ENCODE measurements at regions not wholly inside any gene's neighbourhood (a gene's known extent, or its start where the extent isn't known, plus 50 kb on each side); places are given as distances from the start of the nearest gene placed in this dataset.
"Not testable (repeated sequence)": the region's sequence is repeated elsewhere in the genome, so short reads cannot be mapped to it uniquely, and the experiment has no call there.

- H3K9me3 ChIP-seq = peaks cover 0 to 4% (median 0%) of the 10 kb centered on the region in 12 donors
- no peaks in the 10 kb centered on the region for H3K36me3 ChIP-seq
- ATAC-seq (no peak), DNase-seq (no peak)
- no peaks in the 10 kb centered on the region for H3K4me1 ChIP-seq
- H3K4me3 ChIP-seq = no peak overlapping the region
- no peak overlapping the region for H3K27ac ChIP-seq
- H3K27me3 ChIP-seq = no peaks in the 10 kb centered on the region
- TF ChIP-seq, protein P1, sequence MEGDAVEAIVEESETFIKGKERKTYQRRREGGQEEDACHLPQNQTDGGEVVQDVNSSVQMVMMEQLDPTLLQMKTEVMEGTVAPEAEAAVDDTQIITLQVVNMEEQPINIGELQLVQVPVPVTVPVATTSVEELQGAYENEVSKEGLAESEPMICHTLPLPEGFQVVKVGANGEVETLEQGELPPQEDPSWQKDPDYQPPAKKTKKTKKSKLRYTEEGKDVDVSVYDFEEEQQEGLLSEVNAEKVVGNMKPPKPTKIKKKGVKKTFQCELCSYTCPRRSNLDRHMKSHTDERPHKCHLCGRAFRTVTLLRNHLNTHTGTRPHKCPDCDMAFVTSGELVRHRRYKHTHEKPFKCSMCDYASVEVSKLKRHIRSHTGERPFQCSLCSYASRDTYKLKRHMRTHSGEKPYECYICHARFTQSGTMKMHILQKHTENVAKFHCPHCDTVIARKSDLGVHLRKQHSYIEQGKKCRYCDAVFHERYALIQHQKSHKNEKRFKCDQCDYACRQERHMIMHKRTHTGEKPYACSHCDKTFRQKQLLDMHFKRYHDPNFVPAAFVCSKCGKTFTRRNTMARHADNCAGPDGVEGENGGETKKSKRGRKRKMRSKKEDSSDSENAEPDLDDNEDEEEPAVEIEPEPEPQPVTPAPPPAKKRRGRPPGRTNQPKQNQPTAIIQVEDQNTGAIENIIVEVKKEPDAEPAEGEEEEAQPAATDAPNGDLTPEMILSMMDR (IDR thresholded peaks at IDR 0.05) = no peak
- TF ChIP-seq POLR2A (IDR thresholded peaks at IDR 0.05) = no peak
- intact Hi-C loops (cut with DNase I) = no loop called here
Measured at GRCh38 chr9:74041588-74041987, 455.5 kb upstream of the RORB start.

- no peak for DNase-seq
- 73 to 82% (median 79%) methylated on average over 3 of the region's 3 CpGs for WGBS, 4 donors
- TF ChIP-seq, protein P1 (IDR thresholded peaks at IDR 0.05) = no peak
- TF ChIP-seq POLR2A (IDR thresholded peaks at IDR 0.05) = no peak
Measured at GRCh38 chr9:74044844-74045243, 452.3 kb upstream of the RORB start.

GRCh38 chr9:74056023-74056422, 441.1 kb upstream of the RORB start:
- Histone ChIP-seq H3K4me3 (no peak overlapping the region), H3K9me3 (peaks cover 0 to 22% (median 4%) of the 10 kb centered on the region in 12 donors), H3K27ac (no peak overlapping the region), H3K27me3 (no peaks in the 10 kb centered on the region), H3K4me1 (no peaks in the 10 kb centered on the region), H3K36me3 (no peaks in the 10 kb centered on the region)
- ATAC-seq = no peak
- WGBS, 4 donors = 51 to 54% (median 53%) methylated on average over 2 of the region's 2 CpGs
- TF ChIP-seq, protein P1 (IDR thresholded peaks at IDR 0.05) = no peak
- TF ChIP-seq POLR2A (IDR thresholded peaks at IDR 0.05) = no peak
- no peak for DNase-seq
- intact Hi-C loops (cut with DNase I) = no loop called here

More at GRCh38 chr9:74044844-74045243, 452.3 kb upstream of the RORB start:
- no peaks in the 10 kb centered on the region for H3K27me3 ChIP-seq
- no peak overlapping the region for H3K27ac ChIP-seq
- H3K4me1 ChIP-seq = no peaks in the 10 kb centered on the region
- no peaks in the 10 kb centered on the region for H3K36me3 ChIP-seq
- intact Hi-C loops (cut with DNase I) = no loop called here
- H3K4me3 ChIP-seq = no peak overlapping the region
- ATAC-seq = no peak
- H3K9me3 ChIP-seq = peaks cover 0 to 4% (median 0%) of the 10 kb centered on the region in 12 donors

DNA sequence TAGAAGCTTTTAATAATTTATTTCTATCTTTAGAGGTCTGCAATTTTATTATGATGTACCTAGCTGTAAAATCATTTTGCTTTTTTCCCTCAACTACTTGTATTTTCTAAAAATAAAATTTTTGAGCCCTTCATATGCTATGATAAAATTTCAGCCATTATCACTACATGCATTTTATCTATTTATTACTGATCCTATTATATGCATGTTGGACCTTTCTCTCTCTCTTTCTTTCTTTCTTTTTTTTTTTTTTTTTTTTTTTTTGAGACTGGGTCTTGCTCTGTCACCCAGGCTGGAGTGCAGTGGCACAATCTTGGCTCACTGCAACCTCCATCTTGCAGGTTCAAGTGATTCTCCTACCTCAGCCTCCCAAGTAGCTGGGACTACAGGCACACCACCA, 440.1 kb upstream of the RORB start:
- H3K36me3 ChIP-seq; H3K4me1 ChIP-seq; H3K27me3 ChIP-seq; H3K27ac ChIP-seq; DNase-seq; ATAC-seq; intact Hi-C loops (cut with DNase I); H3K4me3 ChIP-seq: not testable (repeated sequence)
- H3K9me3 ChIP-seq = peaks cover 0 to 28% (median 4%) of the 10 kb centered on the region in 12 donors

DNA sequence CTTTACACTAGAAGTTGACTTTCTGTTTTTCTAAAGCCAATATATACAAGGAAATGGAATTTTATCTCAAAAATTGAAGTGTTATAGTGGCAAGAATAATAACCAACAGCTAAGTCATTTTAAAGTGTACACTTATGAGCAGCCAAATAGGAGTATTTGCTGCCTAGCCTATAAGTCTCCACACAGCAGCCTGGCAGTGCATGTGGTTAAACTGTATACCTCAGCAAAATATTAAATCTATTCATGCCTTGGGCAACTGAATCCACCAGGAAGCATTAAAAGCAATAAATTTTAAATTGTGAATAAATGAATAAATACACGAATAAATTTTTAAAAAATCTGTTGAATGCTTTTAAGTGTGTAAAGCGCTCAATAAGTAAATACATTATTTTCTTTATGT, 432.4 kb upstream of the RORB start:
- TF ChIP-seq POLR2A (IDR thresholded peaks at IDR 0.05) = no peak
- TF ChIP-seq, protein P1 (IDR thresholded peaks at IDR 0.05) = no peak
- H3K4me3 ChIP-seq = no peak overlapping the region
- no peaks in the 10 kb centered on the region for H3K27me3 ChIP-seq
- H3K4me1 ChIP-seq = no peaks in the 10 kb centered on the region
- H3K36me3 ChIP-seq = no peaks in the 10 kb centered on the region
- peaks cover 0 to 7% (median 0%) of the 10 kb centered on the region in 12 donors for H3K9me3 ChIP-seq
- 63 to 92% (median 68%) methylated on average over 2 of the region's 2 CpGs for WGBS, 4 donors
- no peak for DNase-seq
- intact Hi-C loops (cut with DNase I) = no loop called here
- H3K27ac ChIP-seq = no peak overlapping the region
- ATAC-seq = no peak

All from heart left ventricle (tissue), 16 donors.